Mucosa of descending colon (tissue), 3 donors: ENCODE measurements at regions not wholly inside any gene's neighbourhood (a gene's known extent, or its start where the extent isn't known, plus 50 kb on each side); places are given as distances from the start of the nearest gene placed in this dataset.

Experiments
- ATAC-seq: fragments of 200-7000 bp; cut with Tn5 transposase; one replicate; pipeline ENCODE4 v1.9.1; 2020; ENCODE audit warnings: mild to moderate bottlenecking, moderate library complexity
- DNase-seq, 3 donors: peaks; one replicate each; pipeline ENCODE4 v3.0.0-alpha.2; 2020
- H3K36me3 ChIP-seq: fragments of 200-600 bp; one replicate; pipeline ENCODE4 v1.8.0; 2021; ENCODE audit warnings: low read depth, mild to moderate bottlenecking
- H3K4me1 ChIP-seq: fragments of 200-600 bp; one replicate; pipeline ENCODE4 v1.8.0; 2021; ENCODE audit warnings: low read depth, mild to moderate bottlenecking
- H3K4me3 ChIP-seq: fragments of 200-600 bp; one replicate; pipeline ENCODE4 v1.8.0; 2021; ENCODE audit warnings: mild to moderate bottlenecking
- H3K9me3 ChIP-seq: fragments of 200-600 bp; one replicate; pipeline ENCODE4 v1.8.0; 2021; ENCODE audit warnings: mild to moderate bottlenecking
- intact Hi-C, 2 donors: fragments of 100-400 bp; cut with DNase I in 1 of 2; cut with micrococcal nuclease in 1 of 2; formaldehyde crosslinking; loops; one replicate each; pipeline versions ENCODE4 v1.11.0 to v1.11.1; 2022; cut with DNase I, micrococcal nuclease
- TF ChIP-seq, protein P1 (sequence below): fragments of 200-600 bp; IDR thresholded peaks from one replicate; pipeline ENCODE4 v1.8.0; 2022; ENCODE audit warnings: antibody characterized with exemption, mild to moderate bottlenecking
- donor health status: DM: no; HTN: no; CAD: no; lungs with moderate emphysema.
- donor health status: DM: no; HTN: no; CAD: no.
- donor health status: DM: no; HTN: yes; CAD: no.

DNA sequence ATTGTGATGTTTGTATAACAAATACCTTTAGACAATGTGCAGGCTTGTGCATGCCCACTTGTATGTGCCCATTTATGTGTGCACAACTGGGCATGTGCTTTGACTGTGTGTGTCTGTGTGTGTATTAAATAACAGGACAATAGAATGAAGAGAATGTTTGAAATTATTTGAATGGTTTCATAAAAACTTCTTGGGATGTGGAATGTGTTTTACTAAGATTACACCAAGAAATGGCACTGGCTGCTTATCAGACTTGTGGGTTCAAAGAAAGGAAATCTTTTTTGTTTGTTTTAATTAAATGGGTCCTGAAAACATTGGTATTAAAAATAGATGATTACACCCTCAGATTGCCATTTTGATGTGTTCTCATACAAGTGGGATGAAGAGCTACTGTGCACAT lies 191.6 kb upstream of the CCN2 start:
- no peaks in the 10 kb centered on the region for H3K9me3 ChIP-seq
- H3K4me3 ChIP-seq = no peak overlapping the region
- no peaks in the 10 kb centered on the region for H3K4me1 ChIP-seq
- DNase-seq (no peak), ATAC-seq (no peak)
- intact Hi-C loops = no loop called here
- TF ChIP-seq, protein P1, sequence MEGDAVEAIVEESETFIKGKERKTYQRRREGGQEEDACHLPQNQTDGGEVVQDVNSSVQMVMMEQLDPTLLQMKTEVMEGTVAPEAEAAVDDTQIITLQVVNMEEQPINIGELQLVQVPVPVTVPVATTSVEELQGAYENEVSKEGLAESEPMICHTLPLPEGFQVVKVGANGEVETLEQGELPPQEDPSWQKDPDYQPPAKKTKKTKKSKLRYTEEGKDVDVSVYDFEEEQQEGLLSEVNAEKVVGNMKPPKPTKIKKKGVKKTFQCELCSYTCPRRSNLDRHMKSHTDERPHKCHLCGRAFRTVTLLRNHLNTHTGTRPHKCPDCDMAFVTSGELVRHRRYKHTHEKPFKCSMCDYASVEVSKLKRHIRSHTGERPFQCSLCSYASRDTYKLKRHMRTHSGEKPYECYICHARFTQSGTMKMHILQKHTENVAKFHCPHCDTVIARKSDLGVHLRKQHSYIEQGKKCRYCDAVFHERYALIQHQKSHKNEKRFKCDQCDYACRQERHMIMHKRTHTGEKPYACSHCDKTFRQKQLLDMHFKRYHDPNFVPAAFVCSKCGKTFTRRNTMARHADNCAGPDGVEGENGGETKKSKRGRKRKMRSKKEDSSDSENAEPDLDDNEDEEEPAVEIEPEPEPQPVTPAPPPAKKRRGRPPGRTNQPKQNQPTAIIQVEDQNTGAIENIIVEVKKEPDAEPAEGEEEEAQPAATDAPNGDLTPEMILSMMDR = no peak
- H3K36me3 ChIP-seq = no peaks in the 10 kb centered on the region

DNA sequence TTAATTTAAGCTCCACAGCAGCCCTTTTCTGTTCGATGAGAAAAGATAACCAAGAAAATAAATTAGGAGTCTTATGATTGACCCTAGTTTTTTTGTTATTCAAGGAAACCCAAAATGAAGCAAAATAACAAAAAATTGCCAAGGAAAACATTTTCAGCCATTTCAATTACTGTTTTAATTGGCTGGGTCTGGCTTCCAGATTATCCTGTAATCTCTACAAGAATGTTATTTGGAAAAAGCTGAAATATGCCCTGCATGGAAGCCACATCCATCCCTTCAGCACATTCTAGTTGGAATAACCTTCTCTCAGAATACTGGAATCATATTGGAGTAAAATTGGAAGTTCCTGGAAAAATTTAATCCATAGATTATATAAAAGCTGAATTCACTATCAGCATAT lies 191.1 kb upstream of the CCN2 start:
- Histone ChIP-seq H3K4me1 (no peaks in the 10 kb centered on the region), H3K9me3 (no peaks in the 10 kb centered on the region), H3K36me3 (no peaks in the 10 kb centered on the region), H3K4me3 (no peak overlapping the region)
- intact Hi-C loops = no loop called here
- TF ChIP-seq, protein P1 = no peak
- ATAC-seq = no peak
- no peak for DNase-seq

DNA sequence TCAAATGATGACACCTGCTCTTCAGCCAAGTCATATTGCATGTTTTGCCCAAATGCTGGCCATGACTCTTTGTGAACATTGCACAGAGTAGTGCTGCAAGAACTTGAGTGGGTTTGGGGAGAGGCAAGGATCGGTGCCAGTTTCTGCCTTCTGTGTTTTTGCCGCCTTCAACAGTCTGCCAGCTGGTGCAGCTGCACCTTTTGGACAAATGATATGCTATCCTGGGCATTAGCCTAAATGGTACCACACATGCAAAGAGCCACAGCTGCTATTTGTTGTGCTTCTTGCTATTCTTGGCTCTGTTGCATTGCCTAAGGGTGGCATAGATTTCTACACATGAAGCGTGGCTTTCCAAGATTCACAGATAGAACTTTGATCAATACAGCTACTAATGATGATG lies 189.0 kb upstream of the CCN2 start:
- DNase-seq (no peak), ATAC-seq (no peak)
- Histone ChIP-seq H3K4me1 (no peaks in the 10 kb centered on the region), H3K4me3 (no peak overlapping the region), H3K9me3 (no peaks in the 10 kb centered on the region), H3K36me3 (no peaks in the 10 kb centered on the region)
- TF ChIP-seq, protein P1 = no peak
- intact Hi-C loops = no loop called here

DNA sequence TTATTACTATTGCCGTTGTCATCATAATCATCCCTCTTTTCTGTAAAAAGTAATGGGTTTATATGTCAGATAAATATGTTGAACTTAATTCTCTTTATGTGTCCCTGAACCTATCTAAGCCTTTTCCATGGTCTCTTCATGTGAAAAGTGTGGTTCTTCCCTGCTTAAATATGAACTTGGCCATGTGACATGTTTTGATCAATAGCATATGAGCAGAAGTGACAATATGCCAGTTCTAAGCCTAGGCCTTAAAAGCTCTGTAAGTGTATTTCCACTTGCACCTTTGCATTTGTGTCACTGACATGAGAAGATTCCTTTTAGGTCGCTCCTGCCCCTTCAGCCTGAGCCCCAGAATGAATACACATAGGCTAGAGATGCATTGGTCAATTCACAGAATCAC lies 188.4 kb upstream of the CCN2 start:
- Histone ChIP-seq H3K36me3 (no peaks in the 10 kb centered on the region), H3K9me3 (no peaks in the 10 kb centered on the region), H3K4me3 (no peak overlapping the region), H3K4me1 (no peaks in the 10 kb centered on the region)
- intact Hi-C loops = no loop called here
- DNase-seq (no peak), ATAC-seq (no peak)
- TF ChIP-seq, protein P1 = no peak

DNA sequence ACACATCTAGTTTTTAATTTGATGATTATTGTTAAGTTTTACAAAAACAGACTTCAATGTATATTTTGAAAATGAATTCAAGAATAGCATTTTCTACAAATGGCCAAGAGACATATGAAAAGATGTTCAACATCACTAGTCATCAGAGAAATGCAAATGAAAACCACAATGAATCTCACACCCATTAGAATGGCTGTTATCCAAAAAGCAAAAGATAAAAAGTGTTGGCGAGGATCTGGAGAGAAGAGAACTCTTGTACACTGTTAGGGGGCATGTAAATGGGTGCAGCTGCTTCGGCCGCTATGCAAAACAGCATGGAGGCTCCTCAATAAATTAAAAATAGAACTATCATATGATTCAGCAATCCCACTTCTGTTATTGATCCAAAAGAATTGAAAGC lies 185.8 kb upstream of the CCN2 start:
- intact Hi-C loops = no loop called here
- Histone ChIP-seq H3K36me3 (no peaks in the 10 kb centered on the region), H3K9me3 (no peaks in the 10 kb centered on the region), H3K4me3 (no peak overlapping the region), H3K4me1 (no peaks in the 10 kb centered on the region)
- DNase-seq (no peak), ATAC-seq (no peak)
- TF ChIP-seq, protein P1 = no peak

DNA sequence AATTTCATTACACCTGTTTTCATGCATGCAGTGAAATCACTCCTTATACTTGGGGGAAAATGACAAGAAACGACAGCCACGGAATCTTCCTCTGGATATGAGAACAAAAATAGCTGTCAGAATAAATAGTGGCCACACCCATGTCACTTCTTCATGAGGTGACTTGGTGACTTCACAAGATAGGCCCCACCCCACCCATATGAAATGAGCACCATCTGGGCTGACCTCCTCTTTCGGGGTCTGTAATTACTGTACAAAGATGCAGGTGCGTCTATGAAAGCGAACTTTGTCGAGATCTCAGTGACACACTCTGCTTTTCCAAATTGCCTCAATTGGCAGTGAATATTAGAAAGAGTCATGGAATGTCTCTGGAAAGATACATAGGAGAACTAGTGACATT lies 184.2 kb upstream of the CCN2 start:
- ATAC-seq (no peak), DNase-seq (no peak)
- no peaks in the 10 kb centered on the region for H3K36me3 ChIP-seq
- no peak overlapping the region for H3K4me3 ChIP-seq
- H3K4me1 ChIP-seq = no peaks in the 10 kb centered on the region
- H3K9me3 ChIP-seq = no peaks in the 10 kb centered on the region
- intact Hi-C loops = no loop called here
- TF ChIP-seq, protein P1 = no peak
